ENCODE measurements at regions not wholly inside any gene's neighbourhood (a gene's known extent, or its start where the extent isn't known, plus 50 kb on each side); places are given as distances from the start of the nearest gene placed in this dataset.

GRCh38 chr20:48261398-48261910 lies 476.2 kb upstream of the SULF2 start:
- Histone ChIP-seq H2AFZ (ENCODE audit: control insufficient read depth, low read depth, low read length) (no peak overlapping the region), H3K4me1 (ENCODE audit: control insufficient read depth, insufficient read depth, low read length) (no peaks in the 10 kb centered on the region), H3K4me2 (ENCODE audit: control insufficient read depth, insufficient read depth) (no peak overlapping the region), H3K79me2 (ENCODE audit: control insufficient read depth, insufficient read depth, low read length) (no peaks in the 10 kb centered on the region), H3K9me3 (replicated peaks; ENCODE audit: control insufficient read depth, insufficient read depth, low read length) (no peaks in the 10 kb centered on the region), H3K27me3 (replicated peaks in 1 of 2; ENCODE audit: control insufficient read depth in 2 of 2, insufficient read depth in 2 of 2, low read length in 1 of 2) (no peaks in the 10 kb centered on the region; a peak in 1 of 4 replicates), H4K20me1 (ENCODE audit: control insufficient read depth, insufficient read depth) (no peaks in the 10 kb centered on the region), H3K4me3 (no peak overlapping the region), H3K9ac (ENCODE audit: control insufficient read depth, insufficient read depth, low read length) (no peak overlapping the region), H3K36me3 (ENCODE audit: control insufficient read depth in 2 of 2, insufficient read depth in 2 of 2, low read length in 1 of 2) (no peaks in the 10 kb centered on the region), H3K27ac (ENCODE audit: control insufficient read depth, insufficient read depth) (no peak overlapping the region)
- CTCF ChIA-PET = no interaction called here
- WGBS (ENCODE audit: insufficient coverage, insufficient replicate concordance, low lambda C conversion rate, missing lambda C conversion rate) = 53% methylated on average over 6 of the region's 6 CpGs
- in situ Hi-C loops (cut with MboI) = no loop called here
- intact Hi-C loops (cut with micrococcal nuclease; ENCODE audit: unreplicated experiment) = no loop called here
- SMC1A ChIA-PET (ENCODE audit: uncharacterized antibody, unreplicated experiment) = no interaction called here
- DNase-seq (ENCODE audit: low read depth, low spot score) (no peak), FAIRE-seq (no peak), ATAC-seq (no peak)
- TF ChIP-seq LARP7 (IDR thresholded peaks at IDR 0.05) (no peak), IKZF2 (IDR thresholded peaks at IDR 0.05) (no peak), CTCF (IDR thresholded peaks at IDR 0.05 in 2 of 3, conservative IDR thresholded peaks at IDR 0.05 in 1 of 3; ENCODE audit: control insufficient read depth in 2 of 3, extremely low read depth in 1 of 3, insufficient read depth in 1 of 3, low read depth in 3 of 3, low read length in 3 of 3) (no peak), NFIC (IDR thresholded peaks at IDR 0.05; ENCODE audit: low read depth, low read length) (no peak), EP300 (IDR thresholded peaks at IDR 0.05; ENCODE audit: borderline replicate concordance in 1 of 2, control insufficient read depth in 1 of 2, low read depth in 2 of 2, low read length in 2 of 2) (no peak), NR2C1 (IDR thresholded peaks at IDR 0.05) (no peak), ZNF687 (IDR thresholded peaks at IDR 0.05) (no peak), KLF5 (IDR thresholded peaks at IDR 0.05; ENCODE audit: partially characterized antibody) (no peak), FOXK2 (IDR thresholded peaks at IDR 0.05) (no peak), ZBTB11 (CRISPR knock-in tag; IDR thresholded peaks at IDR 0.05) (no peak), MYC (IDR thresholded peaks at IDR 0.05; ENCODE audit: insufficient read depth, insufficient read length, insufficient replicate concordance, low read length, severe bottlenecking) (no peak), PML (IDR thresholded peaks at IDR 0.05; ENCODE audit: low read length) (no peak), SMAD5 (IDR thresholded peaks at IDR 0.05; ENCODE audit: low read depth) (no peak)
- RAD21 ChIA-PET (ENCODE audit: unreplicated experiment) = no interaction called here
- POLR2A ChIA-PET = no interaction called here
- no TSS peak for BruUV-seq (replicated peaks)
